Mucosa of stomach (tissue), 1 donor: ENCODE measurements at regions not wholly inside any gene's neighbourhood (a gene's known extent, or its start where the extent isn't known, plus 50 kb on each side); places are given as distances from the start of the nearest gene placed in this dataset.
"Not testable (repeated sequence)": the region's sequence is repeated elsewhere in the genome, so short reads cannot be mapped to it uniquely, and the experiment has no call there.

Experiments used
- H3K27me3 ChIP-seq: one replicate; pipeline ENCODE4 v1.7.0; 2013; ENCODE audit warnings: mild to moderate bottlenecking, low read length; ENCODE audit not compliant: control insufficient read depth, insufficient read depth
- H3K36me3 ChIP-seq: one replicate; pipeline ENCODE4 v1.7.0; 2013; ENCODE audit warnings: low read length; ENCODE audit not compliant: control insufficient read depth, insufficient read depth
- H3K4me1 ChIP-seq: one replicate; pipeline ENCODE4 v1.7.0; 2013; ENCODE audit warnings: mild to moderate bottlenecking, low read length; ENCODE audit not compliant: control insufficient read depth, insufficient read depth
- H3K4me3 ChIP-seq: one replicate; pipeline ENCODE4 v1.7.0; 2013; ENCODE audit warnings: low read length
- H3K9ac ChIP-seq: one replicate; pipeline ENCODE4 v1.7.0; 2013; ENCODE audit warnings: mild to moderate bottlenecking, low read length, moderate library complexity
- H3K9me3 ChIP-seq: one replicate; pipeline ENCODE4 v1.7.0; 2013; ENCODE audit warnings: mild to moderate bottlenecking, low read length, moderate library complexity; ENCODE audit not compliant: control insufficient read depth
- donor health status: Pancreatic carcinoma.

DNA sequence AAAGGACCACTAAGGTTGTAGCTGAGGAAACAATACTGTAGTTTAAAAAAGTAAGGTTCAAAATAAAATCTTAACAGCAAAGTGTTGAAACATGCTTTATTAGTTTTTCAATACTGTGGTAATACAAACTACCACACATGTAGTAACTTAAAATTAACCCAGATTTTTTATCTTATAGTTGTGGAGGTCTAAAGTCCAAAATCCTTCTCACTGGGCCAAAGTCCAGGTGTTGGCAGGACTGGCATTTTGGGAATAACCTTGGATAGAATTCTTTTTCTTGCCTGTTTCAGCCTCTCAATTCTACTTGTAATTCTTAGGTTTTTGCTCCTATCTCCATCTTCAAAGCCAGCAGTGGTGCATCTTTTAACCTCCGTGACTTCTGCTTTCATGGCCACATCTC lies 942.0 kb downstream of the TSN start:
- H3K9me3 ChIP-seq: no peaks in the 10 kb centered on the region
- no peak overlapping the region for H3K4me3 ChIP-seq
- H3K27me3 ChIP-seq: no peaks in the 10 kb centered on the region
- H3K4me1 ChIP-seq: no peaks in the 10 kb centered on the region
- H3K9ac ChIP-seq: no peak overlapping the region
- H3K36me3 ChIP-seq: no peaks in the 10 kb centered on the region

DNA sequence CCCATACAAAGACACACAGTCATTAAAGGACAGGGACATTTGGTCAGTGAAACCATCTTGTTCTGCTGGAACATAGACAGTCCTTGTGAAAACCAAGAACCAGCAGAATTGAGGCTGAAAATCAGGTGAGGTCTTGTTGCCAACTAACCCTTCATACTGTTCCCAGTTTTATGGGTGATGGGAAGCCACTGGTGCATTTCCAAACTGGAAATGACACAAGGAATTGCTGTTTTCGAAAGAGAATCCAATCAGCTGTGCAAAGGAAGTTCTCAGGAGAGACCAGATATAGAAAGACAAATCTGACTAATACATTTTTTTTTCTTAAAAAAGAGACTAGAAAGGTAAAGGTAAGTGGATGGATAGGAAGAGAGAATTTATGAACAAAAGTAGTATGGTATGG lies 948.2 kb downstream of the TSN start:
- Histone ChIP-seq H3K36me3 (no peaks in the 10 kb centered on the region), H3K9me3 (no peaks in the 10 kb centered on the region), H3K9ac (no peak overlapping the region), H3K27me3 (no peaks in the 10 kb centered on the region), H3K4me3 (no peak overlapping the region), H3K4me1 (no peaks in the 10 kb centered on the region)

DNA sequence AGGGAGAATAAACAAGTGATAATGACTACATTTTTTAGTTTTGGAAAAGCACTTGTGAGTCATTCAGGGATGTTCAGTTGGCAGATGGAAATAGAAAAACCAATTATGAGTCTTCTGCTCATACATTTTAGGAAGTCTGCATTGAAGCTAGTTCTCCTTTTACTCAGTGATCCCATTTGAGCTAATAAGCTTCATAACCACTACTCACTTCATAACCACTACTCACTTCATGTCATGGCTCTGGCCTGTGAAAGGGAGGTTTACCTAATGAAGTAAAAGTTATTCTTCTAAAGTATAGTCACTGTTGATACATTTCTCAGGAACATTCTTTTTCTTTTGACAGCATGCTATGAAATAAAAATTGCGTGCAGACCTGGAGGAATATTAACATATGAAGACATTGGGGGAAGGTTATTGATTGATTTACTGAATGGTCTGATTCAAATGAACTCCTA lies 948.7 kb downstream of the TSN start:
- Histone ChIP-seq H3K9me3 (no peaks in the 10 kb centered on the region), H3K4me3 (no peak overlapping the region), H3K9ac (no peak overlapping the region), H3K27me3 (no peaks in the 10 kb centered on the region), H3K4me1 (no peaks in the 10 kb centered on the region), H3K36me3 (no peaks in the 10 kb centered on the region)

DNA sequence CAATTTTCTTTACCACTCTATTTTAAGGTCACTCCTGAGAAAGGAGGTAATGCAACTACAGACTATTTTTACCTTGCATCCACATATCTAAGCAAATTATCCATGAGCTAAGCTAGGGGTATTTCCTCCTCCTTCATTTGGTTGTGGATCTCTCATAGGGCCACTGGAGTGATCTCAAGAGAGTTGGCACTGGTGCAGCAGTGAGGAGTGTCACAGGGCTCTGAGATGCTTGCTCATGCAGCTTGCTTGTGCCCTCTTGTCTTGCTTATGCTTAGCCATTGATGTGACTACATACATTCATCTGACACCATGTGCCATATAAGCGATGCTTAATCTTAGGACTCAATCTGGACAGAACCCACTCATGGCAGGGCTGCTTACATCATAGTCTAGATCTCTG lies 950.3 kb downstream of the TSN start:
- H3K4me3 ChIP-seq: no peak overlapping the region
- no peaks in the 10 kb centered on the region for H3K27me3 ChIP-seq
- no peaks in the 10 kb centered on the region for H3K36me3 ChIP-seq
- H3K4me1 ChIP-seq: no peaks in the 10 kb centered on the region
- no peak overlapping the region for H3K9ac ChIP-seq
- H3K9me3 ChIP-seq: no peaks in the 10 kb centered on the region

DNA sequence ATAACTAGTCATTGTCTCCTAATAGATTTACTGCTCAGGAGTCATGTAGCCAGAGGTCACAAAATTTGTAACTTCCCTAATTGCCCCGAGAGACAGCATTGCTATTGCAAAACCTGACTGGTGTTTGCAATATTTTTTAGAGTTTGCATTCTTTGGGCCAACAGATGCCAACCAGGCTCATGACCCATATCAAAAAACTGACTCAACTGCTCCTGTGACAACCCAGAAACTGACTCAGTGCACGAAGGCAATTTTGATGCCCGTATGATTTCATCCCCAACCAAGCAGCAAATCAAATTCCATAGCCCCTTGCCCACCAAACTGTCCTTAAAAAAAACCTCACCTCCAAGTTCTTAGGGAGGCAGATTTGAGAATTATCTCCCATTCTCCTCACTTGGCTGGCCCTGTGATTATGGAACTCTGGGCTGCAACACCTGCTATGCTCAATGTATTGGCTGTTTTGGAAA lies 951.3 kb downstream of the TSN start:
- no peaks in the 10 kb centered on the region for H3K9me3 ChIP-seq
- no peaks in the 10 kb centered on the region for H3K36me3 ChIP-seq
- no peak overlapping the region for H3K9ac ChIP-seq
- H3K4me1 ChIP-seq: no peaks in the 10 kb centered on the region
- H3K27me3 ChIP-seq: no peaks in the 10 kb centered on the region
- H3K4me3 ChIP-seq: no peak overlapping the region

DNA sequence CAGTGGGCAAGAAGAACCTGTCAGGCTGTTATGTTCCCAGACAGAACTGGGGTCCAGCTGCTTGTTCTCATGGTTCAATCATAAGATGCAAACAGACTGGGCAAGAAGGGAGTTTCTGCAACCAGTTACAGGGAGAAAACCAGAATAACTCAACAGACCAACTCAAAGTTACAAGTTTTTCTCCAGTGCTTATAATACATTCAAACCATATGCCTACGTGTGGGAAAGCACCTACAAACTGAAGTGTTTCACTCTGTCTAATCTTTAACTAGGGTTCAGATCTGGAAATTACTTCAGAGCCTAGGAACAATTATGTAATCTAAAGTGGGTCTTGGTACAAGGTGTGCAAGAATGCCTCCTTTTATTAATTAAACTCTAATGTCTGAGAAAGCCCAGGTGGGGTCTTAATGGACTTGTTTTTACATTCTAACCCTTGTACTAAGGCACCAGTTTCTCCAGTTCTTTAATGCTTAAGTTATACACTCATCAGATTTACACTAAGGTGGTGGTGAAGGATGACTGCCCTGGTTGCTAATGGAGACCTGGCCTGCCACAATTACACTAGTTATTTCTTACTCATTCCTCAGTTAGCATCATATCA lies 951.9 kb downstream of the TSN start:
- Histone ChIP-seq H3K27me3 (no peaks in the 10 kb centered on the region), H3K36me3 (no peaks in the 10 kb centered on the region), H3K4me3 (no peak overlapping the region), H3K9ac (no peak overlapping the region), H3K4me1 (no peaks in the 10 kb centered on the region), H3K9me3 (no peaks in the 10 kb centered on the region)

DNA sequence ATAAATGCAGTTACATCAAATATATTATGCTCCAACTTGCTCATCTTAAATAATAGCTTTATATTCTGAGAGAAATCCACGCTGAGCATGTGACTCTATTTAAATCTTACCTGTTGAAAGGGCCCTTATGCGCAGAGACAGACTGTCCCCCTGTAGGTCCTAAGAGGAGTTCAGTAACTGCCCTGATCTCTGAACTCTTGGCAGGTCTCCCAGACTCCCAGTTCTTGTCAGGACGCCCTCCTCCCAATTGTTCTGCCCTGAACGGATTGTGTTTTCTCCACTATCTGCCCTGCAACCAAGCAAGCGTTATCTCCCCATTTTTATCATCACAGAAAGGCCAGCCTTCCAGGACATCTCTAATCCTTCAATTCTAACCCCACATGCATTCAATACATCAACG lies 954.6 kb downstream of the TSN start:
- H3K4me3 ChIP-seq: no peak overlapping the region
- no peak overlapping the region for H3K9ac ChIP-seq
- no peaks in the 10 kb centered on the region for H3K4me1 ChIP-seq
- H3K9me3 ChIP-seq: no peaks in the 10 kb centered on the region
- H3K36me3 ChIP-seq: no peaks in the 10 kb centered on the region
- H3K27me3 ChIP-seq: no peaks in the 10 kb centered on the region

DNA sequence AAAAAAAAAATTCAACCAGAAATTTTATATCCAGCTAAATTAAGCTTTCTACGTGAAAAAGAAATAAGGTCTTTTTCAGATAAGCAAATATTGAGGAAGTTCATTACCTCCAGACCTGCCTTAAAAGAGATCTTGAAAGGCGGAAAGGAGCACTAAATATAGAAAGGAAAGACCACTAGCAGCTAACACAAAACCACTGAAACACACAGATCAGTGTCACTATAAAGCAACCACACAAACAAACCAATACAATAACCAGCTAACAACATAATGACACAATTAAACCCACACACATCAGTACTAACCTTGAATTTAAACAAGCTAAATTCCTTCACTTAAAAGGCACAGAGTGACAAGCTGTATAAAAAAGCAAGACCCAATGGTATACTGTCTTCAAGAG lies 958.3 kb downstream of the TSN start:
- no peaks in the 10 kb centered on the region for H3K9me3 ChIP-seq
- H3K27me3 ChIP-seq: no peaks in the 10 kb centered on the region
- no peaks in the 10 kb centered on the region for H3K4me1 ChIP-seq
- H3K4me3 ChIP-seq: no peak overlapping the region
- H3K36me3 ChIP-seq: no peaks in the 10 kb centered on the region
- no peak overlapping the region for H3K9ac ChIP-seq

DNA sequence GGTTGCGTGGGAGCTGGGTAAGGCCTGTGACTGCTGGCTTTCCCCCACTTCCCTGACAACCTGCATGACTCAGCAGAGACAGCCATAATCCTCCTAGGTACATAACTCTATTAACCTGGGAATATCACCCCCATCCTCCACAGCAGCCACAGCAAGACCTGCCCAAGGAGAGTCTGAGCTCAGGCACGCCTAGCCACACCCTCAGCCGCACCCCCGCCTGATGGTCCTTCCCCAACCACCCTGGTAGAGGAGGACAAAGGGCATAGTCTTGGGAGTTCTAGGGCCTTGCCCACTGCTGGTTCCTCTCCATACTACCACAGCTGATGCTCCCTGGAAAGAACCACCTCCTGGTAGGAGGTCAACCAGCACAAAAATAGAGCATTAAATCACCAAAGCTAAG lies 965.4 kb downstream of the TSN start:
- H3K9ac ChIP-seq, H3K9me3 ChIP-seq, H3K4me3 ChIP-seq, H3K4me1 ChIP-seq, H3K27me3 ChIP-seq, H3K36me3 ChIP-seq: not testable (repeated sequence)

DNA sequence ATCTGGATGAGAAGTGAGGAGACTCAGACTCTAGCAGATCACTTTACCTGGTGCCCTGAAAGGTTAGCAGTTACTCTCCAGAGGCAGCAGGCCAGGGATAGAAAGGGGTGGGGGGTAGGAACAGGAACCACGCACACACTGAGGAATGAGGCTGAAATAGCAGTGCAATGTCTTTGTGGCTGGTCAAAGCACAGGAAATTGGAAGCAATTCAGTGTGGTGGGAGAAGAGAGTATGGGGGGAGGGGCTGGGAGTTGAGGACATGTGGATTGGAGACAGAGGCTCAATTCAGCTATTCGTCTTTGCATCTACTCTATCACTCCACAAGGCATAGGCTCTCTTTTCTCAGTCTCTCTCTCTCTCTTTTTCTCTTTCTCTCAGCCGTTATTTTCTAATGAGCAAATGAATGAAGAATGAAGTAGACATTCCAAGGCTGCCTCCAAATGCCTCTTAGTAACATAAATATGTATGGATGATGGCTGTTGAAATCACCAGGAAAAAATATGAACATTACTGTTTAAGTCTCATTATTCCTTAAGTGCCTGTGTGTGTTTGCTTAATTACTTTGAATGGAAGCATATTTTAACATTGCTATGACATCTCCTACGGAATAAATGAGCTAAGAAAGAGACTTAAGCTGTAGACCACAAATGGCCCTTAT lies 979.4 kb downstream of the TSN start:
- H3K9me3 ChIP-seq: no peaks in the 10 kb centered on the region
- peaks cover 8% of the 10 kb centered on the region for H3K4me1 ChIP-seq
- no peak overlapping the region for H3K4me3 ChIP-seq
- no peaks in the 10 kb centered on the region for H3K36me3 ChIP-seq
- no peak overlapping the region for H3K9ac ChIP-seq
- no peaks in the 10 kb centered on the region for H3K27me3 ChIP-seq

DNA sequence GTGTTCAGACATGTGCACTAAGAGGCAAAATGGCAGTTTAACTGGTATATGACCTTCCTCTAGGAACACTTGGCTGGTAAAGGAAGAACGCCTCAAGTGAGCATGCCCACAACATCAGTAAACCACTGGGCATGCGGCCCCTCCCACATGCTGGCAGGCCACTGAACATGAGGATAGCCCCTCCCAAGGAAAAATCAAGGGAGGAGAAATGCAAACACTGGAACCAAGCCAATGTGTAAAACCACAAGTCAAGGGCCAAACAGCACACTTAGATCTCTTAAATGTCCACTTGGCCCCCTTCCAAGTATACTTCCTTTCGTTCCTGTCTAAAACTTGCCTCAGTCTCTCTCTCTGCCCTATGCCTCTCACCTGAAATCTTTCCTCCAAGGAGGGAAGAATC lies 980.8 kb downstream of the TSN start:
- Histone ChIP-seq H3K4me3 (no peak overlapping the region), H3K4me1 (peaks cover 8% of the 10 kb centered on the region), H3K9me3 (no peaks in the 10 kb centered on the region)

DNA sequence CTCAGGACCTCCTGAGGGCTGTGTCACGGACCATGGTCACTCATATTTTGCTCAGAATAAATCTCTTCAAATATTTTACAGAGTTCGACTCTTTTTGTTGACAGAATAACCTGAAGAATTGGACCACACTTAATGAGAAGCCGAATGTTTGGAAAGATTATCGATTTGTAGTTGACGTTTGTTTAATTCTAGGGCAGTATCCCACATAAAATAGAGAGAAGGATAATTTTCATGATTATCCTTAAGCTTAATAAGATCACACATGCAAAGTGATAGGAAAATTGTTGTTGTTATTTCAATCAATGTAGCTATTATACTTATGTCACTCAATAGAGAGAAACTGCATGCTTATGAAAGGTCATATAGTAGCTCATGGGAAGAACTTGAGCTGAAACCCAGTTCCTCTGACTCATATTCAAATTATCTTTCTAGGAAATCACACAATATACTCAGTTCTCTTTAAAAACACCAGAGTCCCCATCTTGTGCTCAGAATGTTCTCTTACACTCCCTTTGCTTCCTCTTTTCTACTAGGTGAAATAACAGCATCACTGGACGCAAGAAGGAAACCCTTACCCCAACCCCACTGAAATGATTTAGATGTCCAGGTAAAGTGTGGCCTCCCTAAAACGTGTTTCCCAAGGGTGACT lies 982.1 kb downstream of the TSN start:
- Histone ChIP-seq H3K4me1 (peaks cover 8% of the 10 kb centered on the region), H3K27me3 (no peaks in the 10 kb centered on the region), H3K9me3 (no peaks in the 10 kb centered on the region), H3K9ac (no peak overlapping the region), H3K4me3 (no peak overlapping the region), H3K36me3 (no peaks in the 10 kb centered on the region)

More for the DNA sequence above, 980.8 kb downstream of the TSN start:
- H3K9ac ChIP-seq: no peak overlapping the region
- no peaks in the 10 kb centered on the region for H3K27me3 ChIP-seq
- no peaks in the 10 kb centered on the region for H3K36me3 ChIP-seq
